Sigmoid colon (tissue), 4 donors: ENCODE measurements at regions not wholly inside any gene's neighbourhood (a gene's known extent, or its start where the extent isn't known, plus 50 kb on each side); places are given as distances from the start of the nearest gene placed in this dataset.

Source experiments
- CTCF ChIP-seq, 4 experiments: fragments of 450-650 bp in 3 of 4; fragments of 200-600 bp in 1 of 4; IDR thresholded peaks; one replicate each; pipeline ENCODE4 v1.5.1; 2016 to 2019; ENCODE audit warnings: antibody characterized with exemption in 4 of 4, mild to moderate bottlenecking in 3 of 4, moderate library complexity in 2 of 4
- EP300 ChIP-seq, 4 donors: sonication (generic); formaldehyde crosslinking; IDR thresholded peaks; one replicate each; pipeline ENCODE4 v1.6.1; 2017; ENCODE audit warnings: antibody characterized with exemption in 4 of 4
- POLR2A ChIP-seq, 2 donors: fragments of 450-650 bp; IDR thresholded peaks; one replicate each; pipeline ENCODE4 v1.6.1; 2016; ENCODE audit warnings: antibody characterized with exemption in 2 of 2, mild to moderate bottlenecking in 2 of 2, moderate library complexity in 2 of 2
- POLR2AphosphoS5 ChIP-seq, 4 donors: sonication (generic); formaldehyde crosslinking; IDR thresholded peaks; one replicate each; pipeline ENCODE4 v1.6.1; 2017; ENCODE audit warnings: antibody characterized with exemption in 4 of 4

GRCh38 chr1:112779665-112780526 is 64.8 kb upstream of the PPM1J start:
- TF ChIP-seq POLR2AphosphoS5 (IDR thresholded peaks at IDR 0.05) (no peak), POLR2A (IDR thresholded peaks at IDR 0.05) (no peak), CTCF (IDR thresholded peaks at IDR 0.05) (no peak), EP300 (IDR thresholded peaks at IDR 0.05) (no peak)
